ENCODE measurements at regions not wholly inside any gene's neighbourhood (a gene's known extent, or its start where the extent isn't known, plus 50 kb on each side); places are given as distances from the start of the nearest gene placed in this dataset.

DNA sequence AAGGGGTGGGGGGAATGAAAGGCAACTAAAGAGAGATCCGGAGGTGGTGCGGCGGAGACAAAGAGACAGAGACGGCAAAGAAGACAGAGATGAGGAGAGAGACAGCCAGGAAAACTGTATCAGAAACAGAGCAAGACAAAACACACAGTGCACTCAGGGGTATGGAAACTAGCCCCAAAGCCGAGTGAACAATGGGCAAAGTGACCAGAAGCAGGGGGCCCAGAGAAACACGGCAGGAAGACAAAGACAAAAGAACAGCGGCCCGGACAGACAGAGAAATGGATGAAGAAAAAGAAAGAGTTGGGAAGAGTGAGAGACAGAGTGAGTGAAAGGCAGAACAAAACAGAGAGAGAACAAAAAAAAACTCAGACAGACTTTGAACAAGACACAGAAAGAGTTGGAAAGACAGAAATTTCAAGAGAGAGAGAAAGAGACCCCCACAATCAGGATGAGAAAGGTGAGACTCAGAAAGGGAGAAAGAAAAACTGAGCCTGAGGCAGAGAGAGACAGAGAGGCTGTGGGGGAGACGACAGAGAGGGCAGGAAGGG, 60.6 kb upstream of the PAX2 start:
- TF ChIP-seq EZH2 (IDR thresholded peaks at IDR 0.05; ENCODE audit: borderline replicate concordance, insufficient read depth, low read depth, low read length, poor library complexity, severe bottlenecking) = no peak
- TF ChIP-seq, protein P1, sequence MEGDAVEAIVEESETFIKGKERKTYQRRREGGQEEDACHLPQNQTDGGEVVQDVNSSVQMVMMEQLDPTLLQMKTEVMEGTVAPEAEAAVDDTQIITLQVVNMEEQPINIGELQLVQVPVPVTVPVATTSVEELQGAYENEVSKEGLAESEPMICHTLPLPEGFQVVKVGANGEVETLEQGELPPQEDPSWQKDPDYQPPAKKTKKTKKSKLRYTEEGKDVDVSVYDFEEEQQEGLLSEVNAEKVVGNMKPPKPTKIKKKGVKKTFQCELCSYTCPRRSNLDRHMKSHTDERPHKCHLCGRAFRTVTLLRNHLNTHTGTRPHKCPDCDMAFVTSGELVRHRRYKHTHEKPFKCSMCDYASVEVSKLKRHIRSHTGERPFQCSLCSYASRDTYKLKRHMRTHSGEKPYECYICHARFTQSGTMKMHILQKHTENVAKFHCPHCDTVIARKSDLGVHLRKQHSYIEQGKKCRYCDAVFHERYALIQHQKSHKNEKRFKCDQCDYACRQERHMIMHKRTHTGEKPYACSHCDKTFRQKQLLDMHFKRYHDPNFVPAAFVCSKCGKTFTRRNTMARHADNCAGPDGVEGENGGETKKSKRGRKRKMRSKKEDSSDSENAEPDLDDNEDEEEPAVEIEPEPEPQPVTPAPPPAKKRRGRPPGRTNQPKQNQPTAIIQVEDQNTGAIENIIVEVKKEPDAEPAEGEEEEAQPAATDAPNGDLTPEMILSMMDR (IDR thresholded peaks at IDR 0.05) = no peak
- H3K4me2 ChIP-seq (replicated peaks; ENCODE audit: low read depth, low read length, poor library complexity, severe bottlenecking) = no peak overlapping the region
- ChIA-PET CTCF (no interaction called here), POLR2A (no interaction called here)
- ATAC-seq (ENCODE audit: low read depth) = no peak
- Mint-ChIP-seq H3K4me3 (no peak overlapping the region), H3K27me3 (peaks cover 72% of the 10 kb centered on the region), H3K9me3 (ENCODE audit: insufficient read depth) (no peaks in the 10 kb centered on the region), H3K27ac (no peak overlapping the region), H3K4me1 (no peaks in the 10 kb centered on the region)
- no peaks in the 10 kb centered on the region for H3K79me2 ChIP-seq (ENCODE audit: control insufficient read depth, insufficient read depth, low read length)
- DNase-seq = no peak
- no peak overlapping the region for H2AFZ ChIP-seq (ENCODE audit: insufficient read depth, low read depth, low read length, poor library complexity, severe bottlenecking)
- H3K9me3 ChIP-seq (ENCODE audit: control extremely low read depth in 1 of 3, control insufficient read depth in 2 of 3, insufficient read depth in 1 of 3, low read length in 2 of 3) = peaks cover 0 to 15% (median 1%) of the 10 kb centered on the region in 3 donors
- H3K36me3 ChIP-seq (replicated peaks in 1 of 2; ENCODE audit: control extremely low read depth in 1 of 2, control insufficient read depth in 1 of 2, extremely low read depth in 1 of 2, insufficient read depth in 2 of 2, low read length in 1 of 2) = no peaks in the 10 kb centered on the region
- H3K27ac ChIP-seq (ENCODE audit: low read length in 2 of 2) = no peak overlapping the region
- no peak overlapping the region for H3K9ac ChIP-seq (ENCODE audit: low read length)
- no peaks in the 10 kb centered on the region for H4K20me1 ChIP-seq (ENCODE audit: control insufficient read depth, insufficient read depth, low read length, poor library complexity, severe bottlenecking)
- H3K4me3 ChIP-seq (ENCODE audit: control extremely low read depth in 1 of 5, extremely low read depth in 1 of 5, insufficient read depth in 1 of 5, low read depth in 2 of 5, low read length in 4 of 5) = no peak overlapping the region
- intact Hi-C loops (cut with micrococcal nuclease) = loop anchor here (5.0 kb wide), 1 partner anchor 143 kb away; no protein-coding TSS in a partner anchor
- peaks cover 0 to 5% of the 10 kb centered on the region in 2 donors for H3K4me1 ChIP-seq (ENCODE audit: control insufficient read depth in 2 of 2, insufficient read depth in 2 of 2, low read length in 2 of 2)
- WGBS (ENCODE audit: insufficient coverage) = 15% methylated on average over 6 of the region's 9 CpGs
- H3K27me3 ChIP-seq (replicated peaks in 1 of 4; ENCODE audit: control extremely low read depth in 1 of 4, control insufficient read depth in 3 of 4, insufficient read depth in 4 of 4, low read length in 3 of 4) = peaks cover 0 to 73% (median 55%) of the 10 kb centered on the region in 4 experiments

DNA sequence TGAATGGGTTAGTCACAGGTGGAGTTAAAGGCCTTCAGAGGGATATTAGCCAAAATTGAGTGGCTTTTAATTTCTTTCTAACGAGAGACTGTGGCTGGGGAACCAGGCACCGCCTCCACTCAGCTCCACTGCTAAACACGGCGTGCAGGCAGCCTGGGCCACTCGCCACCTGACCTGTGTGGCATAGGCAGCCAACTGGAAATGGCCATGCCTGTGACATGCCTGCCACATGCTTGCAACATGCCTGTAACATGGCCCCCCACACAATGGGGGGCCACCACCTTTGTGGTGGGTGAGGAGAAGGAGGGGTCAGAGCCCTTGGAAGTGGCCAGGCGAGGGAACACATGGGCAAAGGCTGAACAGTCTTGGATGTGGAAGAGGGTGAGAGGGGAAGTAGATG, 60.1 kb upstream of the PAX2 start:
- DNase-seq (no peak), ATAC-seq (ENCODE audit: low read depth) (no peak)
- H3K27me3 ChIP-seq (replicated peaks in 1 of 4; ENCODE audit: control extremely low read depth in 1 of 4, control insufficient read depth in 3 of 4, insufficient read depth in 4 of 4, low read length in 3 of 4) = peaks cover 0 to 73% (median 54%) of the 10 kb centered on the region in 4 experiments
- no peak overlapping the region for H3K27ac Mint-ChIP-seq
- H3K4me1 Mint-ChIP-seq = no peaks in the 10 kb centered on the region
- TF ChIP-seq EZH2 (IDR thresholded peaks at IDR 0.05; ENCODE audit: borderline replicate concordance, insufficient read depth, low read depth, low read length, poor library complexity, severe bottlenecking) = no peak
- TF ChIP-seq, protein P1 (IDR thresholded peaks at IDR 0.05) = no peak
- H3K4me1 ChIP-seq (ENCODE audit: control insufficient read depth in 2 of 2, insufficient read depth in 2 of 2, low read length in 2 of 2) = peaks cover 0 to 5% of the 10 kb centered on the region in 2 donors
- H3K27me3 Mint-ChIP-seq = peaks cover 72% of the 10 kb centered on the region
- H2AFZ ChIP-seq (ENCODE audit: insufficient read depth, low read depth, low read length, poor library complexity, severe bottlenecking) = no peak overlapping the region
- WGBS (ENCODE audit: insufficient coverage) = 50% methylated on average over 5 of the region's 6 CpGs
- peaks cover 0 to 15% (median 1%) of the 10 kb centered on the region in 3 donors for H3K9me3 ChIP-seq (ENCODE audit: control extremely low read depth in 1 of 3, control insufficient read depth in 2 of 3, insufficient read depth in 1 of 3, low read length in 2 of 3)
- H3K36me3 ChIP-seq (replicated peaks in 1 of 2; ENCODE audit: control extremely low read depth in 1 of 2, control insufficient read depth in 1 of 2, extremely low read depth in 1 of 2, insufficient read depth in 2 of 2, low read length in 1 of 2) = no peaks in the 10 kb centered on the region
- CTCF ChIA-PET = no interaction called here
- intact Hi-C loops (cut with micrococcal nuclease) = no loop called here
- H3K4me2 ChIP-seq (replicated peaks; ENCODE audit: low read depth, low read length, poor library complexity, severe bottlenecking) = no peak overlapping the region
- H3K4me3 ChIP-seq (ENCODE audit: control extremely low read depth in 1 of 5, extremely low read depth in 1 of 5, insufficient read depth in 1 of 5, low read depth in 2 of 5, low read length in 4 of 5) = no peak overlapping the region
- no peak overlapping the region for H3K27ac ChIP-seq (ENCODE audit: low read length in 2 of 2)
- POLR2A ChIA-PET = no interaction called here
- H4K20me1 ChIP-seq (ENCODE audit: control insufficient read depth, insufficient read depth, low read length, poor library complexity, severe bottlenecking) = no peaks in the 10 kb centered on the region
- no peak overlapping the region for H3K4me3 Mint-ChIP-seq
- H3K9ac ChIP-seq (ENCODE audit: low read length) = no peak overlapping the region
- no peaks in the 10 kb centered on the region for H3K79me2 ChIP-seq (ENCODE audit: control insufficient read depth, insufficient read depth, low read length)
- H3K9me3 Mint-ChIP-seq (ENCODE audit: insufficient read depth) = no peaks in the 10 kb centered on the region
